HEK293 (cell line): ENCODE measurements at regions not wholly inside any gene's neighbourhood (a gene's known extent, or its start where the extent isn't known, plus 50 kb on each side); places are given as distances from the start of the nearest gene placed in this dataset.

Experiments used
- CTCF ChIP-seq: fragments of 450-650 bp; formaldehyde crosslinking; IDR thresholded peaks from 2 replicates; pipeline ENCODE4 v1.5.1; 2016; ENCODE audit warnings: missing biosample characterization, missing genetic modification characterization
- ZFP41 ChIP-seq: fragments of 450-650 bp; formaldehyde crosslinking; IDR thresholded peaks from 2 replicates; pipeline ENCODE4 v1.5.1; 2016; ENCODE audit warnings: missing biosample characterization, missing genetic modification characterization, borderline replicate concordance
- ZNF19 ChIP-seq: fragments of 450-650 bp; formaldehyde crosslinking; IDR thresholded peaks from 2 replicates; pipeline ENCODE4; 2016; ENCODE audit warnings: missing biosample characterization, missing genetic modification characterization, low read depth
- ZNF248 ChIP-seq: fragments of 450-650 bp; formaldehyde crosslinking; IDR thresholded peaks from 2 replicates; pipeline ENCODE4 v1.5.1; 2017; ENCODE audit warnings: missing biosample characterization, missing genetic modification characterization
- ZNF394 ChIP-seq: fragments of 450-650 bp; formaldehyde crosslinking; IDR thresholded peaks from 2 replicates; pipeline ENCODE4 v1.5.1; 2016; ENCODE audit warnings: missing biosample characterization, missing genetic modification characterization, mild to moderate bottlenecking, moderate library complexity, borderline replicate concordance
- ZNF433 ChIP-seq: fragments of 450-650 bp; formaldehyde crosslinking; IDR thresholded peaks from 2 replicates; pipeline ENCODE4 v1.5.1; 2016; ENCODE audit warnings: missing biosample characterization, missing genetic modification characterization, low read depth
- ZNF677 ChIP-seq: fragments of 450-650 bp; IDR thresholded peaks from 2 replicates; pipeline ENCODE4 v1.5.0; 2018; ENCODE audit warnings: missing biosample characterization, mild to moderate bottlenecking, missing genetic modification characterization, moderate library complexity
- ZNF747 ChIP-seq: fragments of 450-650 bp; formaldehyde crosslinking; IDR thresholded peaks from 2 replicates; pipeline ENCODE4 v1.5.1; 2016; ENCODE audit warnings: missing biosample characterization, missing genetic modification characterization
- ZNF76 ChIP-seq: fragments of 450-650 bp; formaldehyde crosslinking; IDR thresholded peaks from 2 replicates; pipeline ENCODE4; 2016; ENCODE audit warnings: low read depth, missing biosample characterization, missing genetic modification characterization, borderline replicate concordance
- ZNF776 ChIP-seq: fragments of 450-650 bp; formaldehyde crosslinking; IDR thresholded peaks from 2 replicates; pipeline ENCODE4 v1.5.0; 2017; ENCODE audit warnings: missing biosample characterization, missing genetic modification characterization, borderline replicate concordance

DNA sequence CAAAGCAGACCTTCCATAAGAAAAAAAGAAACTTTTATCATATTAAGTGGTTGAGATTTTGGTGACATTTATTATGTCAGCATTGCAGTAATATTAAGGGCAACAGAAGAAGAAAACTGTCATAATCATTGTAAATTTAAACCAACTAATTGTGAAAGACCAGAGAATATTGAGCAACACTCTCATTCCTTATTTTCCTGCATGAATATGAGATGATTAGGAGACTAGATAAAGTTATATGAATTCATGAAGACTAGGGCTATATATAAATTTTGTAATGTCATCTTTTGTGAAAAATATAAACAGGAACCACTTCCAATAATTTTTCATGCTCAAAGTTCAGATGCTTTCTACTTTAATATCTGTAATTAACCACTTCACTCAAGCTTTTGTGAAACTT, 974.5 kb upstream of the CDH10 start:
- TF ChIP-seq ZNF394 (tag by site-specific recombination): no peak
- no peak for TF ChIP-seq ZNF248
- TF ChIP-seq CTCF: no peak
- TF ChIP-seq ZNF433 (tag by site-specific recombination): no peak
- no peak for TF ChIP-seq ZFP41
- TF ChIP-seq ZNF747 (tag by site-specific recombination): no peak
- no peak for TF ChIP-seq ZNF76 (tag by site-specific recombination)
- no peak for TF ChIP-seq ZNF677 (tag by site-specific recombination)
- no peak for TF ChIP-seq ZNF776 (tag by site-specific recombination)
- TF ChIP-seq ZNF19 (tag by site-specific recombination): no peak
